Lung (tissue), 11 donors: ENCODE measurements at regions not wholly inside any gene's neighbourhood (a gene's known extent, or its start where the extent isn't known, plus 50 kb on each side); places are given as distances from the start of the nearest gene placed in this dataset.

ENCODE experiments used
- ATAC-seq: fragments of 200-7000 bp; cut with Tn5 transposase; one replicate; pipeline ENCODE4 v1.9.1; 2020; ENCODE audit warnings: moderate number of reproducible peaks; ENCODE audit not compliant: insufficient read depth, low FRiP score
- DNase-seq, 3 donors: peaks; one replicate each; pipeline ENCODE4 v3.0.0-alpha.2; 2013 to 2017
- H3K27ac ChIP-seq, 2 donors: one replicate each; pipeline ENCODE4 v1.5.1; 2013; ENCODE audit warnings: mild to moderate bottlenecking in 2 of 2, moderate library complexity in 2 of 2, control low read depth in 1 of 2, inconsistent platforms in 1 of 2, low read depth in 1 of 2, low read length in 1 of 2
- H3K27me3 ChIP-seq, 3 donors: one replicate each; pipeline ENCODE4 v1.5.1; 2013; ENCODE audit warnings: low read length in 2 of 3; ENCODE audit not compliant: control insufficient read depth in 3 of 3, insufficient read depth in 3 of 3
- H3K36me3 ChIP-seq, 4 donors: one replicate each; pipeline ENCODE4 v1.5.1; 2013; ENCODE audit warnings: low read length in 4 of 4, mild to moderate bottlenecking in 1 of 4, moderate library complexity in 1 of 4; ENCODE audit not compliant: control insufficient read depth in 4 of 4, insufficient read depth in 4 of 4
- H3K4me1 ChIP-seq, 5 donors: one replicate each; pipeline ENCODE4 v1.5.1; 2013; ENCODE audit warnings: low read length in 5 of 5, mild to moderate bottlenecking in 2 of 5, moderate library complexity in 1 of 5; ENCODE audit not compliant: control insufficient read depth in 5 of 5, insufficient read depth in 5 of 5
- H3K4me3 ChIP-seq: one replicate; pipeline ENCODE4 v1.5.1; 2013; ENCODE audit warnings: mild to moderate bottlenecking, control low read depth, moderate library complexity
- H3K9ac ChIP-seq, 2 donors: one replicate each; pipeline ENCODE4 v1.5.1; 2013; ENCODE audit warnings: low read length in 2 of 2, control low read depth in 1 of 2; ENCODE audit not compliant: insufficient read depth in 1 of 2
- H3K9me3 ChIP-seq, 4 donors: one replicate each; pipeline ENCODE4 v1.5.1; 2013; ENCODE audit warnings: low read length in 3 of 4, mild to moderate bottlenecking in 1 of 4, moderate library complexity in 1 of 4; ENCODE audit not compliant: control insufficient read depth in 4 of 4, insufficient read depth in 3 of 4
- CTCF ChIP-seq: IDR thresholded peaks from 2 replicates; pipeline ENCODE4 v1.5.1; 2012; ENCODE audit warnings: mild to moderate bottlenecking; ENCODE audit errors: control extremely low read depth, extremely low read depth
- WGBS, 2 donors: extraction: QIAGEN DNeasy Blood & Tissue Kit; methylation state at CpG; one replicate each; pipeline ENCODE4 v1.1.7; 2013; 5-methylcytosine and 5-hydroxymethylcytosine counted together
- donor health status: control.
- donor health status: control.
- donor health status: Bipolar disorder and iron deficiency.
- donor health status: healthy.
- donor health status: DM: yes; HTN: yes; CAD: no.

DNA sequence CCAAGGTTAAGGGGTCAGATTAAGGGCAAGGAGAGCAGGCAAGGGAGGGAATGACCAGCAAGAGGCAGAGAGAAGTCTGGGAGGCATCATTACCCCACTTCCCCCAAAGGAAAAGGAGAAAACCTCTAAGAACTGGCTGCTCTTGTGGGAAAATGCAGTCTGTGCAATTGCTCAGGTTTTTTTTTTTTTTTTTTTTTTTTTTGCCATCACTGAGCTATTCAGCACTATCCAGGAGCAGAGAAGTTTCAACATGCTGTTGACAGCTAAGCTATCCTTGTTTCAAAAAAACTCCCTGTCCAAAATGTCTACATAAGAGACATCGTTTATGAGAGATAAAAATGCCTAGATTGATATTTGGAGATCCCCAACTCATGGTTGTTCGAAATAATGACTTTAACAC, 345.4 kb downstream of the TDRD15 start:
- 70 to 75% methylated on average over 2 of the region's 2 CpGs for WGBS, 2 donors
- no peaks in the 10 kb centered on the region for H3K36me3 ChIP-seq
- no peak for TF ChIP-seq CTCF
- DNase-seq (no peak), ATAC-seq (no peak)
- no peak overlapping the region for H3K9ac ChIP-seq
- H3K4me1 ChIP-seq = peaks cover 0 to 8% (median 3%) of the 10 kb centered on the region in 5 donors
- H3K4me3 ChIP-seq = no peak overlapping the region
- H3K9me3 ChIP-seq = no peaks in the 10 kb centered on the region
- H3K27ac ChIP-seq = no peak overlapping the region
- no peaks in the 10 kb centered on the region for H3K27me3 ChIP-seq

DNA sequence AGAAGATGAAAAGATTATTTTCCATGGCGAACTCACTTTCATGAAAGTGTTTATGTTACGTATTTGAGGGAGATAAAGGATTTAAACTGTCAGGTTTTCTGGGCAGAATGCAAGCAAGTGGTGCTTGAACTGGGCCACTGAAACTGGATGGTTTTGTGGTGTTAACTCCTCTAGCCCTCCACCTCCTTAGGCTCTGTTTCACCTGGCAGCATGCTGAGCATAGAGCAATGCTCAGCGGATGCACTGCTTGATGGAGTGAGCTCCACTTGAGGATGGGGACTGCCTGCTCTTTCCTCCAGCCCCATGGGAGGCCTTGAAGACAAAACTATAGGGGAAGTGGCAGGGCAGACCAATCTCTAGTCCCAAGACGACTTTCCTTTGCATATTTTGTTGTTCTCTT, 345.8 kb downstream of the TDRD15 start:
- H3K27me3 ChIP-seq = no peaks in the 10 kb centered on the region
- 76 to 78% methylated on average over 4 of the region's 4 CpGs for WGBS, 2 donors
- H3K9ac ChIP-seq = no peak overlapping the region
- ATAC-seq = no peak
- DNase-seq = no peak
- no peak overlapping the region for H3K4me3 ChIP-seq
- TF ChIP-seq CTCF = no peak
- H3K4me1 ChIP-seq = peaks cover 0 to 7% (median 3%) of the 10 kb centered on the region in 5 donors
- no peak overlapping the region for H3K27ac ChIP-seq
- no peaks in the 10 kb centered on the region for H3K9me3 ChIP-seq
- H3K36me3 ChIP-seq = no peaks in the 10 kb centered on the region

- WGBS, 2 donors = 81 to 85% methylated on average over 2 of the region's 2 CpGs
- no peaks in the 10 kb centered on the region for H3K27me3 ChIP-seq
- H3K27ac ChIP-seq = no peak overlapping the region
- DNase-seq = no peak
- peaks cover 0 to 3% (median under 1%) of the 10 kb centered on the region in 4 donors for H3K9me3 ChIP-seq
- no peak overlapping the region for H3K4me3 ChIP-seq
- H3K36me3 ChIP-seq = no peaks in the 10 kb centered on the region
- no peak overlapping the region for H3K9ac ChIP-seq
- no peak for TF ChIP-seq CTCF
- no peaks in the 10 kb centered on the region for H3K4me1 ChIP-seq
- no peak for ATAC-seq
Measured at GRCh38 chr2:21480162-21480561, 356.4 kb downstream of the TDRD15 start.

GRCh38 chr2:21484643-21485042, 360.9 kb downstream of the TDRD15 start:
- H3K4me3 ChIP-seq = no peak overlapping the region
- no peaks in the 10 kb centered on the region for H3K4me1 ChIP-seq
- 84 to 88% methylated on average over 8 of the region's 8 CpGs for WGBS, 2 donors
- H3K9me3 ChIP-seq = peaks cover 0 to 3% (median under 1%) of the 10 kb centered on the region in 4 donors
- ATAC-seq (no peak), DNase-seq (no peak)
- no peak overlapping the region for H3K9ac ChIP-seq
- H3K36me3 ChIP-seq = no peaks in the 10 kb centered on the region
- H3K27ac ChIP-seq = no peak overlapping the region
- no peak for TF ChIP-seq CTCF
- no peaks in the 10 kb centered on the region for H3K27me3 ChIP-seq
